ENCODE measurements at regions not wholly inside any gene's neighbourhood (a gene's known extent, or its start where the extent isn't known, plus 50 kb on each side); places are given as distances from the start of the nearest gene placed in this dataset.

DNA sequence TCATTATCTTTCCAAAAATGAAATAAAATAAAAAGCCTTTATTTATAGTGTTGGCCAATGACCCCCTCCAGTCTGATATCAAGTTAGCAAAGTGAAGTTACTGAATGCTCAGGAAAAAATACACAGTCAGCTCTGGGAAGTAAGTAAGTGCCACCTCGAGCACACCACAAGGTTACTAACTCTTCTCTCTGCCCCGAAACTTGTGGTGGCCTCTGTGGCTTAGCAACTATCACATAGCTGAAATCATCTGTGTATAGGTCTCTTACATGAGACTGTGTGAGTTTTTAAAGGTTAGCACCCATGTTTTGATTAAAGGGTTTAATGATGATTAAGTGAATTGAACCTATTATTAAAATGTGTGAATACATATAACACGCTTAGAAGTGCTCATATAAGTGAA lies 161.4 kb upstream of the KLF4 start:
- dilution Hi-C loops (cut with MboI; ENCODE audit: extremely low pct_ligation_motif_present, low sequenced_read_pairs) = no loop called here
- TF ChIP-seq EZH2 (IDR thresholded peaks at IDR 0.05; ENCODE audit: low read length) = no peak
- TF ChIP-seq, protein P1, sequence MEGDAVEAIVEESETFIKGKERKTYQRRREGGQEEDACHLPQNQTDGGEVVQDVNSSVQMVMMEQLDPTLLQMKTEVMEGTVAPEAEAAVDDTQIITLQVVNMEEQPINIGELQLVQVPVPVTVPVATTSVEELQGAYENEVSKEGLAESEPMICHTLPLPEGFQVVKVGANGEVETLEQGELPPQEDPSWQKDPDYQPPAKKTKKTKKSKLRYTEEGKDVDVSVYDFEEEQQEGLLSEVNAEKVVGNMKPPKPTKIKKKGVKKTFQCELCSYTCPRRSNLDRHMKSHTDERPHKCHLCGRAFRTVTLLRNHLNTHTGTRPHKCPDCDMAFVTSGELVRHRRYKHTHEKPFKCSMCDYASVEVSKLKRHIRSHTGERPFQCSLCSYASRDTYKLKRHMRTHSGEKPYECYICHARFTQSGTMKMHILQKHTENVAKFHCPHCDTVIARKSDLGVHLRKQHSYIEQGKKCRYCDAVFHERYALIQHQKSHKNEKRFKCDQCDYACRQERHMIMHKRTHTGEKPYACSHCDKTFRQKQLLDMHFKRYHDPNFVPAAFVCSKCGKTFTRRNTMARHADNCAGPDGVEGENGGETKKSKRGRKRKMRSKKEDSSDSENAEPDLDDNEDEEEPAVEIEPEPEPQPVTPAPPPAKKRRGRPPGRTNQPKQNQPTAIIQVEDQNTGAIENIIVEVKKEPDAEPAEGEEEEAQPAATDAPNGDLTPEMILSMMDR (optimal IDR thresholded peaks at IDR 0.05 in 1 of 3, IDR thresholded peaks at IDR 0.05 in 1 of 3, conservative IDR thresholded peaks at IDR 0.05 in 1 of 3; ENCODE audit: extremely low read depth in 1 of 3, insufficient read depth in 2 of 3, low read length in 3 of 3) = no peak
- H3K27ac ChIP-seq (ENCODE audit: control insufficient read depth, insufficient read depth, low read length) = no peak overlapping the region
- FAIRE-seq = no peak
- DNase-seq (ENCODE audit: low read depth, low spot score) = no peak
- no peak overlapping the region for H2AFZ ChIP-seq (ENCODE audit: control insufficient read depth, low read length)
- no peak overlapping the region for H3K4me3 ChIP-seq (ENCODE audit: control insufficient read depth in 2 of 3, extremely low read depth in 1 of 3, insufficient read depth in 2 of 3, low read depth in 1 of 3, low read length in 3 of 3)
- no peak overlapping the region for H3K4me2 ChIP-seq (ENCODE audit: control insufficient read depth, extremely low read depth, insufficient read depth, low read depth, low read length)
- H3K36me3 ChIP-seq (ENCODE audit: control insufficient read depth in 2 of 2, extremely low read depth in 1 of 2, insufficient read depth in 2 of 2, low read length in 2 of 2) = no peaks in the 10 kb centered on the region
- no peaks in the 10 kb centered on the region for H4K20me1 ChIP-seq (ENCODE audit: control insufficient read depth, extremely low read depth, insufficient read depth, low read length)
- no peaks in the 10 kb centered on the region for H3K9me3 ChIP-seq (ENCODE audit: control insufficient read depth, low read depth, low read length)
- no peak overlapping the region for H3K9ac ChIP-seq (ENCODE audit: control insufficient read depth, extremely low read depth, insufficient read depth, low read length)
- H3K79me2 ChIP-seq (ENCODE audit: control insufficient read depth, insufficient read depth, low read length) = no peaks in the 10 kb centered on the region
- H3K27me3 ChIP-seq (ENCODE audit: control insufficient read depth, extremely low read depth, insufficient read depth, low read length) = no peaks in the 10 kb centered on the region
- no peaks in the 10 kb centered on the region for H3K9me1 ChIP-seq (ENCODE audit: control insufficient read depth, extremely low read depth, insufficient read depth, low read length)
- H3K4me1 ChIP-seq (ENCODE audit: control insufficient read depth, extremely low read depth, insufficient read depth, low read length) = no peaks in the 10 kb centered on the region

DNA sequence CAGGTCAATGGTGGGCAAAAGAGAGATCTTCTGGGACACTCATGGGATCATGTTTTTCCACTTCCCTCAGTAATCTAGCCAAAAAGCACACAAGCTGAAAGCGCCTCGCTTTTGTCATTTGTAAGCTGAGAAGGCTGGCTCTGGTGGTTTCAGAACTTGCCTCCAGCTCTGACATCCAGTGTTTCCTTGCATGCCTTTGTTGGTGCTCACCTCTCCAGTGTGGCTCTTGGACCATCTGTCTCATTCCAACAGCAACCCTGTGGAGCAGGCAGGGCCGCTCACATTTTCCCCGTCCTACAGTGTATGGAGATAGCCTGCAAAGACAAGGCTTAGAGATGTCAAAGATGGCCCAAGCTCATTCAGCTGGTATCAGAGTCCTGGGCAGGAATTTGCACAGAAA lies 160.8 kb upstream of the KLF4 start:
- Histone ChIP-seq H3K36me3 (ENCODE audit: control insufficient read depth in 2 of 2, extremely low read depth in 1 of 2, insufficient read depth in 2 of 2, low read length in 2 of 2) (no peaks in the 10 kb centered on the region), H3K4me2 (ENCODE audit: control insufficient read depth, extremely low read depth, insufficient read depth, low read depth, low read length) (no peak overlapping the region), H3K4me1 (ENCODE audit: control insufficient read depth, extremely low read depth, insufficient read depth, low read length) (no peaks in the 10 kb centered on the region), H3K9me1 (ENCODE audit: control insufficient read depth, extremely low read depth, insufficient read depth, low read length) (no peaks in the 10 kb centered on the region), H3K27ac (ENCODE audit: control insufficient read depth, insufficient read depth, low read length) (no peak overlapping the region), H3K27me3 (ENCODE audit: control insufficient read depth, extremely low read depth, insufficient read depth, low read length) (no peaks in the 10 kb centered on the region), H3K9me3 (ENCODE audit: control insufficient read depth, low read depth, low read length) (no peaks in the 10 kb centered on the region), H2AFZ (ENCODE audit: control insufficient read depth, low read length) (no peak overlapping the region), H3K4me3 (ENCODE audit: control insufficient read depth in 2 of 3, extremely low read depth in 1 of 3, insufficient read depth in 2 of 3, low read depth in 1 of 3, low read length in 3 of 3) (no peak overlapping the region), H4K20me1 (ENCODE audit: control insufficient read depth, extremely low read depth, insufficient read depth, low read length) (no peaks in the 10 kb centered on the region), H3K79me2 (ENCODE audit: control insufficient read depth, insufficient read depth, low read length) (no peaks in the 10 kb centered on the region), H3K9ac (ENCODE audit: control insufficient read depth, extremely low read depth, insufficient read depth, low read length) (no peak overlapping the region)
- dilution Hi-C loops (cut with MboI; ENCODE audit: extremely low pct_ligation_motif_present, low sequenced_read_pairs) = no loop called here
- TF ChIP-seq, protein P1 (optimal IDR thresholded peaks at IDR 0.05 in 1 of 3, IDR thresholded peaks at IDR 0.05 in 1 of 3, conservative IDR thresholded peaks at IDR 0.05 in 1 of 3; ENCODE audit: extremely low read depth in 1 of 3, insufficient read depth in 2 of 3, low read length in 3 of 3) = no peak
- TF ChIP-seq EZH2 (IDR thresholded peaks at IDR 0.05; ENCODE audit: low read length) = no peak
- FAIRE-seq = no peak
- no peak for DNase-seq (ENCODE audit: low read depth, low spot score)

Data from keratinocyte (primary cell).